SU-DHL-6 (cell line): ENCODE measurements at regions not wholly inside any gene's neighbourhood (a gene's known extent, or its start where the extent isn't known, plus 50 kb on each side); places are given as distances from the start of the nearest gene placed in this dataset.

Experiments
- CTCF ChIP-seq: fragments of 200-600 bp; sonication (generic); IDR thresholded peaks from one replicate; pipeline ENCODE4 v1.5.1; 2017; ENCODE audit warnings: antibody characterized with exemption, mild to moderate bottlenecking, low read length, moderate library complexity; ENCODE audit not compliant: insufficient read depth, poor library complexity, severe bottlenecking
- EZH2phosphoT487 ChIP-seq: fragments of 200-600 bp; sonication (generic), shearing (Covaris generic); conservative IDR thresholded peaks from 2 replicates; pipeline ENCODE4 v1.6.1; 2018; ENCODE audit warnings: mild to moderate bottlenecking, antibody characterized with exemption, low read length, moderate library complexity, mixed read lengths

- TF ChIP-seq CTCF (no peak), EZH2phosphoT487 (no peak)
Measured at GRCh38 chr11:22467741-22468140, 129.6 kb downstream of the SLC17A6 start.
